ENCODE measurements at regions not wholly inside any gene's neighbourhood (a gene's known extent, or its start where the extent isn't known, plus 50 kb on each side); places are given as distances from the start of the nearest gene placed in this dataset.

DNA sequence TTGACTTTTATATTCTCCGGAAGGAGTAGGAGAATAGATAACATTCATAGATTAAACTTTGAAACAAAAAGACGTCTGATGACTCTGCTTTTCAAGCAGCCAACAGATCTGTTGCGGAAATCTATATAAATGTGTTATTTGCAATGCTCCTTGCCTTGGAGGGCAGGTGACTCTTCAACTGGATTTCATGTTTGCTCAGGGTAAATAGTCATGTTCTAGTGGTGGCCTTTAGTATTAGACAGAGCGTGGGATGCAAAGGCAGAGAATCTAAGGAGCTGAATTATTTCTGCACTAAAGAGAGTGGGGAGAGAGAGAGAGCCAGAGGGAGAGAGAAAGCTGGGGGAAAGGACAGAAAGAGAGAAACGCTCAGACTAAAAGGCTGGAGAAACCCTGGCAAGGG lies 454.3 kb downstream of the AJAP1 start:
- peaks cover 1 to 13% (median 8%) of the 10 kb centered on the region in 5 donors for H3K27me3 Mint-ChIP-seq
- DNase-seq (no peak), ATAC-seq (no peak)
- H3K4me1 Mint-ChIP-seq, result peaks cover 34 to 60% (median 50%) of the 10 kb centered on the region in 4 donors
- POLR2A ChIA-PET, result no interaction called here
- H3K9me3 Mint-ChIP-seq, result no peaks in the 10 kb centered on the region
- H3K36me3 Mint-ChIP-seq, result no peaks in the 10 kb centered on the region
- peak overlapping the region in 3 of 10 donors; percentile 9 to 42 (median 20) for H3K4me3 Mint-ChIP-seq
- H3K27ac Mint-ChIP-seq, result peak overlapping the region in 4 of 10 donors; percentile 12 to 41 (median 26)

DNA sequence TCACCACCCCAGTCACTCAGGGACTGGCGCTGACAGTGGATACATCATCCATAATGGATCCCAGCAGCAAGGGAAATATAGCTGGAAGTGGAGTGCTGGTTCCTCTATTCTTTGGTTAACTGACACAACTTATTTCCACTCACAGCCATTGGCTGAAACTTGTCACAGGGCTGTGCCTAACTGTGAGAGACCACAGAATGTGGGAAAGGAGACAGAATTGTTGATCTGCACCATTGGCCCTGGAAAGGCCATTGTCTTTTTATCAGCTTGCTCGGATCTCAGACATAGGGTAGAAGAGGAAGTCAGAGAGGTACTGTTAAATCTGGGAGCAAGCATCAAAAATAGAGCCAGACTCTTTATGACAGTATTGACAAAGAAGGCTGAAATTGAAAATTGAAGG lies 451.3 kb downstream of the AJAP1 start:
- POLR2A ChIA-PET, result interaction anchor here (0.6 kb wide), 1 partner anchor 15 kb away, joined by 3 read pairs; no protein-coding TSS in a partner anchor
- Mint-ChIP-seq H3K9me3 (peaks cover 0 to 10% (median 3%) of the 10 kb centered on the region in 9 donors), H3K36me3 (peaks cover 0 to 4% (median 0%) of the 10 kb centered on the region in 3 donors), H3K4me1 (peaks cover 21 to 33% (median 26%) of the 10 kb centered on the region in 4 donors), H3K27me3 (peaks cover 1 to 13% (median 8%) of the 10 kb centered on the region in 5 donors), H3K27ac (no peak overlapping the region), H3K4me3 (no peak overlapping the region)
- no peak for DNase-seq
- no peak for ATAC-seq

DNA sequence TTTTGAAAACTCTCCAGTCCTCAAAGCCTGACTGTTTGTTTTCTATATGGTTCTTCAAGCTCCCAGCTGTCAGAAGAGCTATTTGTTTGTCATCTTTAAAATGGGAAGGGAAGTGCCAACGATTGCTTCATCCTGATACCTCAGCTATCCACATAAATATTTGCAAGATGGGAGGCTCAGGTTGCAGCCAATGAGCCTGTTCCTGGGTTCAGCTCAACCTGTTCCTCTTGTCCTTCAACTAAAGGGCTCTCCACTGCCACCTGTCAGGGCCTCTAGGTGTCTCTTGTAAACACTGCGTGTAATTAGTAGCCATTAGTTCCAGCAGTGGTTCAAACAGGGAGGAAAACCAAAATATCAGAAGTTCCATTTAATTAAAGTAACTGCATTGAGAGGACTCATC lies 445.1 kb downstream of the AJAP1 start:
- Mint-ChIP-seq H3K27me3 (peaks cover 0 to 18% (median 0%) of the 10 kb centered on the region in 5 donors), H3K9me3 (peaks cover 0 to 12% (median 4%) of the 10 kb centered on the region in 9 donors), H3K36me3 (peaks cover 0 to 4% (median 0%) of the 10 kb centered on the region in 3 donors), H3K27ac (no peak overlapping the region), H3K4me3 (no peak overlapping the region), H3K4me1 (peaks cover 0 to under 1% (median 0%) of the 10 kb centered on the region in 4 donors)
- ATAC-seq (no peak), DNase-seq (no peak)
- POLR2A ChIA-PET, result no interaction called here

DNA sequence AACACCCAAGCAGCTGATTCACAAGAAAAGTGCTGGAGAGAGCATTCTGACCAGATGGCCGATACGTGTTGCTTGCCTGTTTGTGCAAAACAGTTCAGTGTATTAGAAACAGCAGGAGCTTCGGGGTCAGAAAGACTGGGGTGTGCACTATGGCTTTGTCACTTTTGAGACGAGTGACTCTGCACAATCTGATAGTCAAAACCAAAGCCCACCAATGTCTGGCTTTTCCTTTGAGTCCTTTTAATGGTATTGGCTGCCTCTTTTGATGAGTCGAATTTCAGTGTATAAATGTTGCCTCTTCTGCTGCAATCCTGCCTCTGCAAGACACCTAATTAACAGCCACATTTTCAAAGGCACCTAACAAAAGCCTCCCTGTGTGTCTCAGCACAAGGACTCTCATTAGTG lies 444.6 kb downstream of the AJAP1 start:
- POLR2A ChIA-PET, result no interaction called here
- no peak overlapping the region for H3K27ac Mint-ChIP-seq
- H3K4me1 Mint-ChIP-seq, result no peaks in the 10 kb centered on the region
- H3K4me3 Mint-ChIP-seq, result no peak overlapping the region
- peaks cover 0 to 14% (median 5%) of the 10 kb centered on the region in 9 donors for H3K9me3 Mint-ChIP-seq
- peaks cover 0 to 18% (median 0%) of the 10 kb centered on the region in 5 donors for H3K27me3 Mint-ChIP-seq
- no peak for DNase-seq
- peaks cover 0 to 6% (median 0%) of the 10 kb centered on the region in 3 donors for H3K36me3 Mint-ChIP-seq
- ATAC-seq, result no peak

DNA sequence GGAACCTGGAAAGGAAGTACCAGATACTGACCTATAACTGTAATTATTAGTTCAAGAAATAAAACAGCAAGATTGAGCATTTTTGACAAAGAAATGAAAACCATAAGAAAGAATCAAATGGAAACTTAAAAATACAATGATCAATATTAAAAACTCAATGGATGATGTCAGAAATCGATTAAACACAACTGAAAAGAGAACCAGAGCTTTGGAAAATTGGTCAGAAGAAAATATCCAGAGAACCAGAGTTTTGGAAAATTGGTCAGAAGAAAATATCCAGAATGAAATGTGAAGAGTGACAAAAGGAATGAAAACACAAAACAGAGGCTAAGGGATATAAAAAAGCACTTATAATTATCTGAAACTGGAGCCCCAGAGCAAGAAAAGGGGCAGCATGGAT lies 438.6 kb downstream of the AJAP1 start:
- H3K4me3 Mint-ChIP-seq, result no peak overlapping the region
- no peak overlapping the region for H3K27ac Mint-ChIP-seq

DNA sequence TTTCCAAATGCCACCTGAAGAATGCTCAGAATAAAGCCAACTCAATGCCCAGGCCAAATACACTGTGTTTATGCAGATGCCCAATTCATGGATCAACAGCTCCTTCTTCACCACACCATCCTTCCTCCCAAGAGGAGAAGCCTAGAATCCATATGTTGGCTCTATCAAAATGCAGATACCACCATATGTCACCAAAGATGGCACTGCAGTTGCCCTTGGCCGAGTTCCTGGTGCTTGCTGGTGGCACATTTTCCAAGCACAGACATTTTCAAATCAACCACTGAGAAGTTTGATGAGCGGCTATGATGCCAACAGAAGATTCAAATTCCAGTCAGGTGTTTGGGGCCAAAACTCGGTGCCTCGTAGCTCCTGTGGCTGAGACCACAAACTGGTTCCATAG lies 430.3 kb downstream of the AJAP1 start:
- Mint-ChIP-seq H3K4me1 (peaks cover 0 to 2% (median 0%) of the 10 kb centered on the region in 4 donors), H3K36me3 (peaks cover 0 to 4% (median 0%) of the 10 kb centered on the region in 3 donors), H3K4me3 (no peak overlapping the region), H3K27me3 (peaks cover 1 to 17% (median 5%) of the 10 kb centered on the region in 5 donors), H3K9me3 (peaks cover 0 to 7% (median 0%) of the 10 kb centered on the region in 9 donors), H3K27ac (no peak overlapping the region)
- POLR2A ChIA-PET, result no interaction called here
- DNase-seq (no peak), ATAC-seq (no peak)

More for the DNA sequence above, 438.6 kb downstream of the AJAP1 start:
- Mint-ChIP-seq H3K27me3 (peaks cover 0 to 27% (median 4%) of the 10 kb centered on the region in 5 donors), H3K9me3 (peaks cover 8 to 34% (median 24%) of the 10 kb centered on the region in 9 donors), H3K4me1 (no peaks in the 10 kb centered on the region), H3K36me3 (peaks cover 0 to 16% (median 10%) of the 10 kb centered on the region in 3 donors)
- POLR2A ChIA-PET, result no interaction called here
- DNase-seq (no peak), ATAC-seq (no peak)

DNA sequence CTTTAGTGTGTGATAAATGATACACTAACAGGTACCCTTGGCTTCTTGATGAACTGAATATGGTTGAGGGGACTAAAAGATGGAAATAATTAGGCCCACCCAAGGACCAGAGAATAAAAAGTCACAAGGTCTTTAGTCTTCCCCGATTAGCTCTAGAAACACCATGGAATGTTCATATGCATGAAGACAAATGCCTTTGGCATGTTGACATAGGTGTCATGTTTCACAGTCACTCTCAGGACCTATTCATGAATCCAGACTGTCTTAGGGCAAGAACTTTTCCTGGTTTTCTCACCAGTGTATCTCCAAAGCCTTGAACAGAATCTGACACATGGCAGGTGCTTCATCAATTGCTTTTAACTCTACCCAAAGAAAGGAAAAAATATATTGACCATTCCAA lies 412.8 kb downstream of the AJAP1 start:
- H3K4me1 Mint-ChIP-seq, result peaks cover 0 to under 1% (median 0%) of the 10 kb centered on the region in 4 donors
- no peak for DNase-seq
- POLR2A ChIA-PET, result no interaction called here
- H3K36me3 Mint-ChIP-seq, result peaks cover 0 to 9% (median 0%) of the 10 kb centered on the region in 3 donors
- H3K27me3 Mint-ChIP-seq, result peaks cover 0 to 49% (median 6%) of the 10 kb centered on the region in 5 donors
- no peak for ATAC-seq
- H3K4me3 Mint-ChIP-seq, result no peak overlapping the region
- no peak overlapping the region for H3K27ac Mint-ChIP-seq
- H3K9me3 Mint-ChIP-seq, result peaks cover 0 to 25% (median 3%) of the 10 kb centered on the region in 9 donors

DNA sequence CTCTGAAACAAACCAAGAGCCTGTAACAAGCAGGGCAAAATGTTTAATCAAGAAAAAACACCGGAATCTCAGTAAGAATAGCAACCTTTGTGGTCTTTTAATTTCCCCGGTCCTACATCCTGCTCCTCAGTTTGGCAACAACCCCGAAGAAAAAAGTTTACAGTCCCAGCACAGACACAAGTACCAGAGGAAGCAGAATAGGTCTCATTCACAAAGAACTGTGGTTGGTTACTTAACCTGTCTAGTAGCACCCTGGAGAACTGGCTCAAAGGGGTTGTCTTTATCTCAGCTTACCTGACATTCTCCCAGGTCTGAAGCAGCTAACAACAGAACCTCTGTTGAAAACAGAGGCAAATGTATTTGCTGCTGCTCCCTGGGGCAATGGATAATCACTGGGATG lies 399.3 kb downstream of the AJAP1 start:
- peaks cover 0 to 9% (median 0%) of the 10 kb centered on the region in 4 donors for H3K4me1 Mint-ChIP-seq
- POLR2A ChIA-PET, result no interaction called here
- peak; percentile 70 to 96 for ATAC-seq
- H3K36me3 Mint-ChIP-seq, result peaks cover 0 to 11% (median 9%) of the 10 kb centered on the region in 3 donors
- H3K4me3 Mint-ChIP-seq, result no peak overlapping the region
- H3K27me3 Mint-ChIP-seq, result peaks cover 0 to 19% (median 0%) of the 10 kb centered on the region in 5 donors
- DNase-seq, result peak in 4 of 10 donors; percentile 1 to 39 (median 16)
- peaks cover 8 to 34% (median 25%) of the 10 kb centered on the region in 9 donors for H3K9me3 Mint-ChIP-seq
- no peak overlapping the region for H3K27ac Mint-ChIP-seq

DNA sequence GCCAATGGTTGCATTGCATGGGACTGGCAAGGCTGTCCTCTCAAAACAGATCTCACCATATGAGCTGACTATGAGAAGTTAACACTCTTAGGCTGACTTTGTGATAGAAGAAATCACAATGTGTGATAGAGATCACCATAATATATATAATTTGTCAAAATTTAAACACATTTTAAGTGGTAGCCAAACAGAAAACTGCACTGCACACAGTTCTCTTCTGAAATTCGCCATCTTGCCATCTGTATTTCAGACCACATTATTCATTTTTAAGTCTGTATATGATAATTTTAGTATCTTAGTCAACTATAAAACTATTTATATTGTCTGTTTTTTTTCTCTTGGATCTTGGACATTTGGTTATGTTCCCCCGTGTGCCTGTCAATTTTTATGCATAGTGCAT lies 374.7 kb downstream of the AJAP1 start:
- H3K9me3 Mint-ChIP-seq, result peaks cover 0 to 5% (median 0%) of the 10 kb centered on the region in 9 donors
- peaks cover 0 to 11% (median 7%) of the 10 kb centered on the region in 5 donors for H3K27me3 Mint-ChIP-seq
- DNase-seq (no peak), ATAC-seq (no peak)
- no peak overlapping the region for H3K27ac Mint-ChIP-seq
- H3K4me1 Mint-ChIP-seq, result no peaks in the 10 kb centered on the region
- POLR2A ChIA-PET, result no interaction called here
- H3K4me3 Mint-ChIP-seq, result no peak overlapping the region
- H3K36me3 Mint-ChIP-seq, result peaks cover 0 to 5% (median 4%) of the 10 kb centered on the region in 3 donors

DNA sequence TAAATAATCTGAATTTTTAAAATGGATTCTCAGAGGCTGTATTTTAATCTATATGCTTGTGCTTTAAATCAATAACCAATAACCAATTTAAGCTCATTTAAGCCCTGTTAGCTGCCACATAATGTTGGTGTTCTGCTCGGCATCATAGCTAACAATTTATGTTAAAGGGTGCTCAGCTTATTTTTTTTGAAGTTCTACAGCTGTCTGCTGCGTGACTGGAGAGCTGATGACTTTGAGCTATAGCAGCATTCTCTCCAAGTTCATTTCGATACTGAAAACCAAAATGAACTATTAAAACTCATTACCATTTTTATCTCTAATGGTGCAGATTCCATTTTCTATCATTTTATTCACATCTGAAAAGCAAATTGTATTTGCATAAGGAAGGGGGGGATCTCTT lies 357.8 kb downstream of the AJAP1 start:
- POLR2A ChIA-PET, result no interaction called here
- no peaks in the 10 kb centered on the region for H3K36me3 Mint-ChIP-seq
- peaks cover 0 to 3% (median 0%) of the 10 kb centered on the region in 4 donors for H3K4me1 Mint-ChIP-seq
- H3K4me3 Mint-ChIP-seq, result no peak overlapping the region
- H3K27me3 Mint-ChIP-seq, result peaks cover 0 to 7% (median 2%) of the 10 kb centered on the region in 5 donors
- no peak for DNase-seq
- no peak overlapping the region for H3K27ac Mint-ChIP-seq
- no peak for ATAC-seq
- H3K9me3 Mint-ChIP-seq, result no peaks in the 10 kb centered on the region

DNA sequence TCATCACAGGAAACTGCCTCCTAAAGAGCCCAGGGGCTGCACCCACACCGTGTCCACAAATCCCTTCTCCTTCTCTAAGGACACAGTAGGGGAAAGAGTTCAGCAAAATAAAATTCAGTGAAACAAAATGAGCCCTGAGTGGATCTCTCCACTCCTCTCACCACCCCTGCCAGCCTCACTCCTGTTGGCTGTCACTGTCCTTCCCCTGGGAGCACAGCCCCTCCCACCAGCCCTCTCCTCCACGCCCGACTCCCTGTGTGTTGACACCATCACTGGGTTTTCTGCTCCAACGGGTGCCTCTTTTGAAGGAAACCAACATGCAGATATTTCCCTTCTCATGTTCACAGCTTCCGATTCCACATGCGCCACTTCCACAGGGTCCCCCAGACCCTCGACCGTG lies 356.2 kb downstream of the AJAP1 start:
- DNase-seq (no peak), ATAC-seq (no peak)
- Mint-ChIP-seq H3K4me3 (no peak overlapping the region), H3K36me3 (no peaks in the 10 kb centered on the region), H3K27me3 (peaks cover 0 to 7% (median 2%) of the 10 kb centered on the region in 5 donors), H3K9me3 (no peaks in the 10 kb centered on the region), H3K4me1 (peaks cover 0 to 3% (median 0%) of the 10 kb centered on the region in 4 donors), H3K27ac (no peak overlapping the region)
- POLR2A ChIA-PET, result no interaction called here

DNA sequence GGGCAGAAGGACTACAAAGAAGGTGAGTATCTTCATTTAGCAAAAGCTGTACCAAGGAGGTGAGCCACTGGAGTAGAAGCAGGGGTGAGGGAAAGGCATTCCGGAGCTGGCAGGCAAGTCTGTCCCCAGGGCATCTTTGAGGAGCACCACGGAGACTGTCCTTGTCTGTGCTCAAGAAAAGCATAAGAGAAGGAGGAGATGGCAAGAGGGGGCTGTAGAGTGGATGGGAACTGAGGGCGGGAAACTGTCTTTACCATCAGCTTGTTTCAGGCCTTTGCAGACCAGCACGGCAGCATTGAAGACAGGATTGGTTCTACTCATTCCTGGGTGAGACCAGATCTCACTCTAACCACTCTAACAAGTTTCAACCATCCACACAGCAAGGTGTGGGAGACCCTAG lies 355.8 kb downstream of the AJAP1 start:
- ATAC-seq, result no peak
- Mint-ChIP-seq H3K4me1 (peaks cover 0 to 3% (median 0%) of the 10 kb centered on the region in 4 donors), H3K27ac (no peak overlapping the region), H3K27me3 (peaks cover 0 to 7% (median 2%) of the 10 kb centered on the region in 5 donors), H3K36me3 (no peaks in the 10 kb centered on the region), H3K4me3 (no peak overlapping the region), H3K9me3 (peaks cover 0 to 3% (median 0%) of the 10 kb centered on the region in 9 donors)
- no peak for DNase-seq
- POLR2A ChIA-PET, result no interaction called here

DNA sequence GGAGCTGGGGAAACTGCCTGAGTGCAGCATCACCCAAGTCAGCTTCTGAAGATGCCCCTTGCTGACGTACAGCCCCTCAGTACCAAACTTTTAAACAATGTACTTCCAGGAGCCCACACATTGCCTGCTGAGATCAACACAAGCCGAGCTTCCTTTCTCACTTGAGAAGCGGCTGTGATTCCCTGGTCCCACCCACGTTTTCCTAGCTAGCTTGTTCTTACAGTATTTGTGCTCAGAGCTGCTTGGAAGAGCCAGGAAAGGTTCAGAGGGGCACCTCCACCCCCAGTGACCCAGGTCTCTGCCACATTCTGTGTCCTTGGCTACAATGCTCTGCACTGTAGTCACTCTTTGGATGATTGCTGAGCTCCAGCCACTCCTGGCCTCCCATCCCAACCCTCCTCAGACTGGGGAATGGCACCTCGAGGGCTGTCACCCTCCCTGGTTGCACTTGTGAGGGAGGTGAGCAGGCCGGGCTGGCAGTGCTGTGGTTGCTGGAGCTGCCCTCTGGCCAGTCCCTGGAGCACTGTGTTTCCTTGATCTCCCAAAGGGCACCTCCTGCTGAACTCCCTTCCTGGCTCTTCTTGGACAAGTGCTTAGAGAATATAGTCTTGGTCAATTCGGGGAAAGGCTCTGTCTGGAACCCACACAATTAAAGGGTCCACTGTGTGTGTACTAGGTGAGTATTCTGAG lies 355.1 kb downstream of the AJAP1 start:
- Mint-ChIP-seq H3K27me3 (peaks cover 0 to 7% (median 2%) of the 10 kb centered on the region in 5 donors), H3K4me3 (no peak overlapping the region), H3K9me3 (peaks cover 0 to 10% (median 2%) of the 10 kb centered on the region in 9 donors), H3K4me1 (peaks cover 0 to 3% (median 0%) of the 10 kb centered on the region in 4 donors), H3K27ac (no peak overlapping the region), H3K36me3 (no peaks in the 10 kb centered on the region)
- POLR2A ChIA-PET, result no interaction called here
- no peak for DNase-seq
- no peak for ATAC-seq

All from naive thymus-derived CD8-positive, alpha-beta T cell (primary cell).